Head of caudate nucleus (tissue), 42 donors: ENCODE measurements at regions not wholly inside any gene's neighbourhood (a gene's known extent, or its start where the extent isn't known, plus 50 kb on each side); places are given as distances from the start of the nearest gene placed in this dataset.

ENCODE experiments used
- DNase-seq, 42 donors: peaks; one replicate each; pipeline versions ENCODE4 v3.0.0 to v3.0.0-alpha.2; 2020 to 2021; ENCODE audit warnings: mixed read lengths in 7 of 42
- intact Hi-C: fragments of 100-400 bp; cut with DNase I; formaldehyde crosslinking; loops from one replicate; pipeline ENCODE4 v1.15.0; 2022

- intact Hi-C loops: no loop called here
Observed at GRCh38 chr3:144127014-144127413, 155.4 kb downstream of the DIPK2A start.

GRCh38 chr3:144127700-144128099 is 156.1 kb downstream of the DIPK2A start:
- DNase-seq: no peak
- intact Hi-C loops: no loop called here

More at GRCh38 chr3:144127014-144127413, 155.4 kb downstream of the DIPK2A start:
- no peak for DNase-seq

- intact Hi-C loops: no loop called here
- no peak for DNase-seq
Observed at GRCh38 chr3:144128108-144128892, 156.7 kb downstream of the DIPK2A start.

- intact Hi-C loops: no loop called here
- DNase-seq: no peak
Observed at GRCh38 chr3:144129536-144130214, 158.1 kb downstream of the DIPK2A start.

- intact Hi-C loops: no loop called here
- no peak for DNase-seq
Observed at GRCh38 chr3:144141074-144141473, 169.5 kb downstream of the DIPK2A start.

- DNase-seq: no peak
- intact Hi-C loops: no loop called here
Observed at GRCh38 chr3:144141496-144141895, 169.9 kb downstream of the DIPK2A start.

- intact Hi-C loops: no loop called here
- no peak for DNase-seq
Observed at GRCh38 chr3:144142151-144142840, 170.7 kb downstream of the DIPK2A start.

- intact Hi-C loops: no loop called here
- no peak for DNase-seq
Observed at GRCh38 chr3:144148356-144148755, 176.7 kb downstream of the DIPK2A start.

- DNase-seq: no peak
- intact Hi-C loops: no loop called here
Observed at GRCh38 chr3:144151983-144152382, 180.4 kb downstream of the DIPK2A start.

- DNase-seq: no peak
- intact Hi-C loops: no loop called here
Observed at GRCh38 chr3:144160627-144161026, 189.0 kb downstream of the DIPK2A start.

GRCh38 chr3:144162042-144162441 is 190.4 kb downstream of the DIPK2A start:
- DNase-seq: no peak
- intact Hi-C loops: no loop called here

- intact Hi-C loops: no loop called here
- no peak for DNase-seq
Observed at GRCh38 chr3:144164352-144164751, 192.7 kb downstream of the DIPK2A start.

- intact Hi-C loops: no loop called here
Observed at GRCh38 chr3:144165482-144165881, 193.9 kb downstream of the DIPK2A start.

GRCh38 chr3:144167634-144168033 is 196.0 kb downstream of the DIPK2A start:
- intact Hi-C loops: no loop called here
- DNase-seq: no peak

More at GRCh38 chr3:144165482-144165881, 193.9 kb downstream of the DIPK2A start:
- no peak for DNase-seq

GRCh38 chr3:144173491-144173890 is 201.9 kb downstream of the DIPK2A start:
- DNase-seq: no peak
- intact Hi-C loops: no loop called here

GRCh38 chr3:144175644-144176425 is 204.2 kb downstream of the DIPK2A start:
- DNase-seq: no peak
- intact Hi-C loops: no loop called here

- intact Hi-C loops: no loop called here
- DNase-seq: no peak
Observed at GRCh38 chr3:144177649-144178048, 206.0 kb downstream of the DIPK2A start.

- intact Hi-C loops: no loop called here
- no peak for DNase-seq
Observed at GRCh38 chr3:144178607-144179006, 207.0 kb downstream of the DIPK2A start.

- no peak for DNase-seq
- intact Hi-C loops: no loop called here
Observed at GRCh38 chr3:144181062-144181461, 209.4 kb downstream of the DIPK2A start.
